Germinal center (tissue), 1 donor: ENCODE measurements at regions not wholly inside any gene's neighbourhood (a gene's known extent, or its start where the extent isn't known, plus 50 kb on each side); places are given as distances from the start of the nearest gene placed in this dataset.

ENCODE experiments used
- DNase-seq: peaks from one replicate; pipeline ENCODE4 v3.0.0; 2012; ENCODE audit warnings: mixed read lengths, low spot score

- no peak for DNase-seq
These were observed 239.0 kb downstream of the SYK start for GRCh38 chr9:91040371-91041215.

- DNase-seq: no peak
These were observed 240.4 kb downstream of the SYK start for GRCh38 chr9:91042024-91042423.

- no peak for DNase-seq
These were observed 240.9 kb downstream of the SYK start for GRCh38 chr9:91042541-91042940.

GRCh38 chr9:91043056-91043810, 241.6 kb downstream of the SYK start:
- no peak for DNase-seq

- DNase-seq: no peak
These were observed 242.2 kb downstream of the SYK start for GRCh38 chr9:91043811-91044175.

- no peak for DNase-seq
These were observed 242.7 kb downstream of the SYK start for GRCh38 chr9:91044354-91044753.

- DNase-seq: no peak
These were observed 243.4 kb downstream of the SYK start for GRCh38 chr9:91045041-91045440.

- no peak for DNase-seq
These were observed 245.9 kb downstream of the SYK start for GRCh38 chr9:91047529-91047928.

- DNase-seq: no peak
These were observed 246.5 kb downstream of the SYK start for GRCh38 chr9:91047993-91048607.

GRCh38 chr9:91048749-91049148, 247.1 kb downstream of the SYK start:
- no peak for DNase-seq

GRCh38 chr9:91053824-91054223, 252.2 kb downstream of the SYK start:
- no peak for DNase-seq

GRCh38 chr9:91055845-91056244, 254.2 kb downstream of the SYK start:
- DNase-seq: no peak

GRCh38 chr9:91056486-91056885, 254.9 kb downstream of the SYK start:
- DNase-seq: no peak

GRCh38 chr9:91056917-91057316, 255.3 kb downstream of the SYK start:
- DNase-seq: no peak

- no peak for DNase-seq
These were observed 258.1 kb downstream of the SYK start for GRCh38 chr9:91059713-91060112.

- no peak for DNase-seq
These were observed 259.1 kb downstream of the SYK start for GRCh38 chr9:91060520-91061343.

- no peak for DNase-seq
These were observed 259.9 kb downstream of the SYK start for GRCh38 chr9:91061506-91061905.

- DNase-seq: no peak
These were observed 260.7 kb downstream of the SYK start for GRCh38 chr9:91062281-91062680.

- no peak for DNase-seq
These were observed 261.9 kb downstream of the SYK start for GRCh38 chr9:91063471-91063870.

- no peak for DNase-seq
These were observed 263.8 kb downstream of the SYK start for GRCh38 chr9:91065231-91066041.

GRCh38 chr9:91066042-91066415, 264.4 kb downstream of the SYK start:
- no peak for DNase-seq
